ENCODE measurements at regions not wholly inside any gene's neighbourhood (a gene's known extent, or its start where the extent isn't known, plus 50 kb on each side); places are given as distances from the start of the nearest gene placed in this dataset.

DNA sequence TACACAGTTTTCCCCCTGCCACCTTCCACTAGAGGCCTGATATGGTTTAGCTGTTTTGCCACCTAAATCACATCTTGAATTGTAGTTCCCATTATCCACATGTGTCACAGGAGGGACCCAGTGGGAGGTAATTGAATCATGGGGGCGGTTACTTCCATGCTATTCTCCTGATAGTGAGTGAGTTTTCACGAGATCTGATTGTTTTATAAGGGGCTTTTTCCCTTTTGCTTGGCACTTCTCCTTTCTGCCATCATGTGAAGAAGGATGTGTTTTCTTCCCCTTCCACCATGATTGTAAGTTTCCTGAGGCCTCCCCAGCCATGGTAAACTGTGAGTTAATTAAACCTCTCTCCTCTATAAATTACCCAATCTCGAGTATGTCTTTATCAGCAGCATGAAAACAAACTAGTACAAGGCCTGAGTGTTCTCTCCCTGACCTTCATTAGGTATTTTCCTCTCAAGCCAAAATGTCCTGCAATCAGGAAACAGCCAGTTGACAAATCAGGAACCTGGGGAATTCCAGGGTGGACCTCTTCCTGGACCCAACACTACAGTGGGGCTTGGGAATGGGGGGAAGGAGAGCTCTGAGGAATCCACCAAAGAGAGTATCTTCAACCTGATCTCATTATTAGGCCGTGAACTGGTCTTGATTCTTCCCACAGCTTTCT is 129.9 kb downstream of the TXNL1 start:
- TF ChIP-seq, protein P1, sequence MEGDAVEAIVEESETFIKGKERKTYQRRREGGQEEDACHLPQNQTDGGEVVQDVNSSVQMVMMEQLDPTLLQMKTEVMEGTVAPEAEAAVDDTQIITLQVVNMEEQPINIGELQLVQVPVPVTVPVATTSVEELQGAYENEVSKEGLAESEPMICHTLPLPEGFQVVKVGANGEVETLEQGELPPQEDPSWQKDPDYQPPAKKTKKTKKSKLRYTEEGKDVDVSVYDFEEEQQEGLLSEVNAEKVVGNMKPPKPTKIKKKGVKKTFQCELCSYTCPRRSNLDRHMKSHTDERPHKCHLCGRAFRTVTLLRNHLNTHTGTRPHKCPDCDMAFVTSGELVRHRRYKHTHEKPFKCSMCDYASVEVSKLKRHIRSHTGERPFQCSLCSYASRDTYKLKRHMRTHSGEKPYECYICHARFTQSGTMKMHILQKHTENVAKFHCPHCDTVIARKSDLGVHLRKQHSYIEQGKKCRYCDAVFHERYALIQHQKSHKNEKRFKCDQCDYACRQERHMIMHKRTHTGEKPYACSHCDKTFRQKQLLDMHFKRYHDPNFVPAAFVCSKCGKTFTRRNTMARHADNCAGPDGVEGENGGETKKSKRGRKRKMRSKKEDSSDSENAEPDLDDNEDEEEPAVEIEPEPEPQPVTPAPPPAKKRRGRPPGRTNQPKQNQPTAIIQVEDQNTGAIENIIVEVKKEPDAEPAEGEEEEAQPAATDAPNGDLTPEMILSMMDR (IDR thresholded peaks at IDR 0.05; ENCODE audit: poor library complexity, severe bottlenecking): no peak
- Histone ChIP-seq H3K36me3 (ENCODE audit: low read depth) (no peaks in the 10 kb centered on the region), H3K4me3 (ENCODE audit: severe bottlenecking) (no peak overlapping the region), H3K9me3 (ENCODE audit: severe bottlenecking) (no peaks in the 10 kb centered on the region), H3K4me1 (ENCODE audit: insufficient read depth, poor library complexity, severe bottlenecking) (no peaks in the 10 kb centered on the region), H3K27me3 (ENCODE audit: insufficient read depth, poor library complexity, severe bottlenecking) (no peaks in the 10 kb centered on the region), H3K27ac (ENCODE audit: poor library complexity, severe bottlenecking) (no peak overlapping the region)
- DNase-seq (ENCODE audit: low spot score): no peak
- no peak for ATAC-seq (ENCODE audit: low read depth)

DNA sequence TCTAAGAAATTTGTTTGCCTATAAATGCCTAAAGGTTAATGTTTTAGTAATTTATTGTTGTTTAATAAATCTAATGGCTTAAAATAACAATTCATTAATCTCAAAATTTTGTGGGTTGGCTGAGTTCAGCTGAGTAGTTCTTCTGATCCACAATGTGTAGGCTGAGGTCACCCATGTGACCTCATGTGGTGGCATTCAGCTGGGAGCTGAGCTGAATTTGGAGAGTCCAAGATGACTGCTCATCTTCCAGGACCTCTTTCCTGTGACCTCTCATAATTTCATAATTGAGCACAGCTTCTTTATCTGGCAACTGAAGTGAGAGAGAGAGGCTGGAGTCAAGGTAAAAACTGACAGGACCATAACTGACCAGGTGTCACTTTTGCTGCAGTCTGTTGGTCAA is 132.4 kb downstream of the TXNL1 start:
- no peaks in the 10 kb centered on the region for H3K27me3 ChIP-seq (ENCODE audit: insufficient read depth, poor library complexity, severe bottlenecking)
- ATAC-seq (ENCODE audit: low read depth) (no peak), DNase-seq (ENCODE audit: low spot score) (no peak)
- H3K27ac ChIP-seq (ENCODE audit: poor library complexity, severe bottlenecking): no peak overlapping the region
- no peaks in the 10 kb centered on the region for H3K4me1 ChIP-seq (ENCODE audit: insufficient read depth, poor library complexity, severe bottlenecking)
- TF ChIP-seq, protein P1 (IDR thresholded peaks at IDR 0.05; ENCODE audit: poor library complexity, severe bottlenecking): no peak
- no peaks in the 10 kb centered on the region for H3K36me3 ChIP-seq (ENCODE audit: low read depth)
- H3K9me3 ChIP-seq (ENCODE audit: severe bottlenecking): no peaks in the 10 kb centered on the region
- no peak overlapping the region for H3K4me3 ChIP-seq (ENCODE audit: severe bottlenecking)

DNA sequence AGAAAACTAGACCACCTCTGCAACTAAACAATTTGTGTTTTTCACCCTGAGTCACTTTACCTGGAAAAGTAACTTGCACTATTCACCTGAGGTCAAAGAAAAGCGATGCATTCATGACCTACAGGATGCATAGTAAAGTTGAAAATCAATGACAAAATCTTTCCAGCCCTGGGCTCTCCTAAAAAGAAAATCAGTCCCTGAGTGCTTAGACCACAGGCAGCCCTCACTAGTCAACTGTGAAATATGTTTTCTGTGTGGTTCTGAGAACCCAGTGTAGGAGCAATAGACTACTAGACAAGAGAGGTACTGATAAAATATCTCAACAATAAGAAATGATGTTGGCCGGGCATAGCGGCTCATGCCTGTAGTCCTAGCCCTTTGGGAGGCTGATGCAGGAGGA is 133.1 kb downstream of the TXNL1 start:
- ATAC-seq (ENCODE audit: low read depth): no peak
- no peak for DNase-seq (ENCODE audit: low spot score)
- H3K9me3 ChIP-seq (ENCODE audit: severe bottlenecking): no peaks in the 10 kb centered on the region
- no peak overlapping the region for H3K4me3 ChIP-seq (ENCODE audit: severe bottlenecking)
- no peaks in the 10 kb centered on the region for H3K27me3 ChIP-seq (ENCODE audit: insufficient read depth, poor library complexity, severe bottlenecking)
- no peaks in the 10 kb centered on the region for H3K36me3 ChIP-seq (ENCODE audit: low read depth)
- H3K4me1 ChIP-seq (ENCODE audit: insufficient read depth, poor library complexity, severe bottlenecking): no peaks in the 10 kb centered on the region
- no peak overlapping the region for H3K27ac ChIP-seq (ENCODE audit: poor library complexity, severe bottlenecking)
- TF ChIP-seq, protein P1 (IDR thresholded peaks at IDR 0.05; ENCODE audit: poor library complexity, severe bottlenecking): no peak

DNA sequence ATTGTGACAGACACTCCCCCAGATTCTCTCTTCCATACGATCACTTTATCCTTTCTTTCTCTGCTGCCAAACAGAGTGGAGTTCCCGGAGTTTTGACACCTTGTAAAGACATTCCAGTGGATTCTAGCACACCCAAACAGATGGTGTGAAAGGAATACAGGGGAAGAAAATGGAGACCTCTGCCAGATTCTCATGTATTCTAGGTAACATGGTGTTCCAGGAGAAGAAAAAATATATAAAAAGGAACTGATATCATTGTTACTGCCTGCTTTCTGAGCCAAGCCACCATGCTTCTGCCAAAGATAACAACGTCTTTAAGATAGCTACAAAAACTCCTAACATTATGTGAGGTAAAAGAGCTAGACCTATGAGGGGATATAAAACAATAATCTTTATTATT is 136.5 kb downstream of the TXNL1 start:
- DNase-seq (ENCODE audit: low spot score): no peak

DNA sequence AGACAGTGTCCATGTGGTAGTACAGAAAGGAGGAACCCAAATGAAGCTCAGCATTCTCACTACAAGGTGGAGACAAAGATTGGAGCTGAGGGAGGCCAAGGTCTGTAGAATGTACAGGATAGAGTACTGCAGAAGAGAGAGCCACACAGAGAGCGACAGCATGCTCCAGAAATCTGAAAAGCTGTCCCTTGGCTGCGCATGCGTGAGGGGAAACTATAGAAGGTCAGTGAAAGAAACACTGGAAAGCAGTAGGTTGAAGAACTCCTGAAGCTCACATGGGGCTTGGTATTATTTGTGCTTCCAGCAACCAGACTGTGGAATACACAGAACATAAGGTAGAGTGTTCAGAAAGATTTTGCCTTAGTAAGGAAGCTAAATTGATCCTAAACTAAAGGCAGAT is 142.5 kb downstream of the TXNL1 start:
- TF ChIP-seq, protein P1 (IDR thresholded peaks at IDR 0.05; ENCODE audit: poor library complexity, severe bottlenecking): no peak
- no peak for DNase-seq (ENCODE audit: low spot score)
- no peaks in the 10 kb centered on the region for H3K36me3 ChIP-seq (ENCODE audit: low read depth)

More for the DNA sequence above, 136.5 kb downstream of the TXNL1 start:
- Histone ChIP-seq H3K27me3 (ENCODE audit: insufficient read depth, poor library complexity, severe bottlenecking) (no peaks in the 10 kb centered on the region), H3K36me3 (ENCODE audit: low read depth) (no peaks in the 10 kb centered on the region), H3K4me1 (ENCODE audit: insufficient read depth, poor library complexity, severe bottlenecking) (no peaks in the 10 kb centered on the region), H3K4me3 (ENCODE audit: severe bottlenecking) (no peak overlapping the region), H3K27ac (ENCODE audit: poor library complexity, severe bottlenecking) (no peak overlapping the region), H3K9me3 (ENCODE audit: severe bottlenecking) (no peaks in the 10 kb centered on the region)
- ATAC-seq (ENCODE audit: low read depth): no peak
- TF ChIP-seq, protein P1 (IDR thresholded peaks at IDR 0.05; ENCODE audit: poor library complexity, severe bottlenecking): no peak

More for the DNA sequence above, 142.5 kb downstream of the TXNL1 start:
- no peak for ATAC-seq (ENCODE audit: low read depth)
- Histone ChIP-seq H3K9me3 (ENCODE audit: severe bottlenecking) (no peaks in the 10 kb centered on the region), H3K4me1 (ENCODE audit: insufficient read depth, poor library complexity, severe bottlenecking) (no peaks in the 10 kb centered on the region), H3K27ac (ENCODE audit: poor library complexity, severe bottlenecking) (no peak overlapping the region), H3K27me3 (ENCODE audit: insufficient read depth, poor library complexity, severe bottlenecking) (no peaks in the 10 kb centered on the region), H3K4me3 (ENCODE audit: severe bottlenecking) (no peak overlapping the region)
